Astrocyte (in vitro differentiated cells and primary cell): ENCODE measurements at regions not wholly inside any gene's neighbourhood (a gene's known extent, or its start where the extent isn't known, plus 50 kb on each side); places are given as distances from the start of the nearest gene placed in this dataset.

ENCODE experiments used
- CTCF ChIP-seq: IDR thresholded peaks from 2 replicates; pipeline ENCODE4 v1.5.1; 2011; ENCODE audit warnings: low read depth, mild to moderate bottlenecking, inconsistent platforms, low read length, moderate library complexity; ENCODE audit not compliant: insufficient read depth
- EZH2 ChIP-seq: IDR thresholded peaks from 2 replicates; pipeline ENCODE4 v1.6.1; 2012; ENCODE audit warnings: mild to moderate bottlenecking, low read length, inconsistent platforms; ENCODE audit not compliant: insufficient read depth

GRCh38 chr17:33498069-33498468 is 205.0 kb upstream of the ASIC2 start:
- TF ChIP-seq CTCF (no peak), EZH2 (no peak)
